GM21723 (cell line): ENCODE measurements at regions not wholly inside any gene's neighbourhood (a gene's known extent, or its start where the extent isn't known, plus 50 kb on each side); places are given as distances from the start of the nearest gene placed in this dataset.

Source experiments
- ATAC-seq: cut with Tn5 transposase; IDR thresholded peaks from one replicate; pipeline ENCODE4 v1.9.1; 2021; ENCODE audit warnings: mild to moderate bottlenecking, moderate library complexity; ENCODE audit not compliant: unreplicated experiment

DNA sequence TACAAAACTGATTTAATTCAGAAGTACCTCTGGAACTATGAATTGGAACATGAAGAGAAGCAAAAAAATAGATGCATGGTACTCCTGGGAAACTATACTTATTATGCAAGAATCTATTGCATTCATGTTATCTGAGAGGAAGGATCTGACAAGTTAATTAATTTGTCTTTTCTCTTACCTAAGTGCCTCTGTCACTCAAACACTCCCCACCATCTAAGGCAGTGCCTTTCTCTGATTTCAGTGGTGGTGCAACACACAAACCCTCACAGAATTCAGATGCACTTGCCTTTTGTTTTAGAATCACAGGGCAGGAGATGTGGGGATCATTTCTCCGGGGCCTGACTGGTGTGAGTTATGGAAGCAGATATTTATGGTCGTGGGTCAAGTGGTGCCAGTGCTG is 52.5 kb upstream of the C9orf72 start:
- ATAC-seq: no peak

DNA sequence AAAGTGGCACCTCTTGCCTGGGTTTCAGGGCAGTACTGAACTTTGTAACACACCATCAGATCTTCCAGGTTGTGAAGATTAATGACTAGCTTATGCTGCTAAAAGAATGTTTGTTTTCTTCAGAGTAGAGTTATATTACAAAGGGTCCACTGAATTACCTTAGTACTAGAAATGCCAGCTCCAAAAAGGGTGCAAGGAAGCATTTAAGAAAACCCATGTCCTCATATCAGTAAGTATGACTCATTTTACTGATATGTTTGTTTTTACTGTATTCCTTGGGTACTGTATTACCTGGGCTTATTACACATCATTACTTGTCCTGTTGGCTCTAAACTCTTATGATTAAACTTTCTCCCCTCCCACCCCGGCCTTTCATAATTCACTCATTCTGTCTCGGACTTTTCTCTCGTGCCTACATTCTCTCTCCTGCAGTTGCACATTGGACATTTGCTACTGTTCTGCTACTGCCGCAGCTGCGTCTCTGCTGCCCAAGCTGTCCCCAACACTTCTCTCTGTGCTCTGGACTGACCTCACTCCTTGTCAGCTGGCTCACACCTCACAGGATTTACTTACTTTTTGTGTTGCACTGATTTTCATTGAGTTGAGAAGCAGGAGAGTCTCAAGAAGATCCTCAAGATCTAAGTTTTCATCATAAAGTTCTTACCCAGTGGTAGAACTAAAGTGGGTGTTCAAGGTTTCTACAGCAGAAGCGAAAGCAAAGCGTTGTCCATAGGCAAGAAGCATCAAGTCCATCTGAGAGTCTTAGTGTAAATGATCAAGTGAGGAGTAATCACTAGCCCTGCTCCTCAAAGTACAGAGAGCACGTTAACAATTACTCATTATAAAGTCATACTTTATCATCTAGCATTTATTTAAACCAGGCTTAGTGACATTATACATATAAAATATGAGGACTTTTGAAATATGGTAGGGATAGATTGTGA is 53.2 kb upstream of the C9orf72 start:
- ATAC-seq: no peak

DNA sequence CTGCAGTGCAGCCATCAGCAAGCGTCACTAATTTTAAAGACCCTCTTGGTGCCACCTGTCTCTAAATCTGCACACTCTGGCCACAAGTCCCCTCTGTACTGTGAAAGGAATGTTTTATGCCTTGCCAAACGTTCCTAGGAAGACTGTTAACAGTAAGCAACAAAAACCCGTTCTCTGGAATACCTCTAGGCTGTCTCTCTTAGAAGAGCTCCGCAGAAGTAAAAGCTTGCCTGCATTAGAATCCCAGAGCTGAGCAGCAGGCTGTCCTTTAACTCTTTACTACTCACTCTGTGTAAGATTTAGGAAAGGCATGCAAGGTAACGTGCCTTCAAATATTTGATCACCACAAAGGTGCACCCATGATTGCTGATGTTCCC is 53.9 kb upstream of the C9orf72 start:
- ATAC-seq: no peak

DNA sequence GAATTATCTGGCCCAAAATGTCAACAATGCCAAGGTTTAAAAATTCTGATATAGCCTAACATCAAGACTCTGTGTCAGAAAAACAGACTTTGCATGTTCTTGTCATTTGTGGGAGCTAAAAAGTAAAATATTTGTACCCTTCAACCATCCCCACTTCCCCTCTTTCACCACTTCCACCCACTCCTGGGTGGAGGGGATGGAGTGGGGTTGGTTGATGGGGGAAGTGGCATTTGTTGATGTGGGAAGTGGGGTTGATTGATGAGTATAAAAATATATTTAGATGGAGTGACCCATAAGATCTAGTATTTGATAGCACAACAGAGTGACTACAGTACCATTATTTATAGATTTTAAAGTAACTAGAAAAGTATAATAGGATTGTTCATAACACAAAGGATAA is 55.0 kb upstream of the C9orf72 start:
- no peak for ATAC-seq

DNA sequence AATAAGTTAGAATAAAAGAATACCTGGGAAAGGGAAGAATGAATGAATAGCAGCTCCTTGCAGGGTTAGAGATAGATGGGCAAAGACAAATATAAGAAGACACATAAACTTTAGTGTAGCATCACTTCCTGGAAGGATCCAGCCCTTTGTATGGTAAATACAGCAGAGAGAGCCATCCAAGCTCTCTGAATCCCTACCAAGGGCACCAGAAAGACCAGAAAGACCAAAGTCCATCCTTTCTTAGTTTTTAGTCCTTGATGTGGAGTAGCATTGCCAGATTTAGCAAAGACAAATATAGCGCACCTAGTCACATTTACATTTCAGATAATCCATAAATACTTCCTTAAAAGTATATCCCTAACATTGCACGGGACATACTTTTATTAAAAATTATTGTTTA is 56.1 kb upstream of the C9orf72 start:
- no peak for ATAC-seq

DNA sequence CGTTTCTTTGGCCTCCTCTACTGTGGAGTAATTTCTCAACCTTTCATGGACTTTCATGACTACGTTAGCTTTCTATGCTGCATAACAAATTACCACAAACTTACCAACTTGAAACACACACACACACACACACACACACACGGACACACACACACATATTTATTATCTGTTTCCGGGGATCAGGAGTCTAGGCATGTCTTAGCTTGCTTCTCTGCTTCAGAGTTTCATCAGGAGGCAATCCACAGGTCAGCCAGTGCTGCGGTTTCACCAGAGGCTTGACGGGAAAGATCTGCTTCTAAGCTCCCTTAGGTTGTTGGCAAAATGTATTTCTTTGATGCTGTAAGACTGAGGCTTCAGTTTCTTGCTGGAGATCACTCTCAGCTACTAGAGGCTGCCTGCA is 59.0 kb upstream of the C9orf72 start:
- ATAC-seq: no peak

DNA sequence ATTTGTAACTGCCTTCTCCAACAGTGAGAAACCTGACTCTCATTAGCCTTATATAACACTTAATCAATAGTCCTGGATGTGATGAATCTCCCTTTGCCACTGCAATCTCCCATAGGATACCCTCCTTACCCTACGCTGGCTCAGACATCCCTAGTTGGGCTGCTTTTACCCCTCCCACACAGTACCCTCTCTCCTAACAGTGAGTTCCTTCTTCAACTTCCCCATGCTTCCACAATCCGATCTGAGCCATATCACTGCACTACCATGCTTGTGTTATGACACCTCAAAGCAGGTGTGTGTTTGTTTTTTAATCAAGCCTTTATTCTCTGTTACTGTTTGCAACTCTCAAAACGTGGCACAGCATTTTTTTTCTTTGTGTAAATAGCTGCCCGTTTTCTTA is 60.5 kb upstream of the C9orf72 start:
- ATAC-seq: no peak

DNA sequence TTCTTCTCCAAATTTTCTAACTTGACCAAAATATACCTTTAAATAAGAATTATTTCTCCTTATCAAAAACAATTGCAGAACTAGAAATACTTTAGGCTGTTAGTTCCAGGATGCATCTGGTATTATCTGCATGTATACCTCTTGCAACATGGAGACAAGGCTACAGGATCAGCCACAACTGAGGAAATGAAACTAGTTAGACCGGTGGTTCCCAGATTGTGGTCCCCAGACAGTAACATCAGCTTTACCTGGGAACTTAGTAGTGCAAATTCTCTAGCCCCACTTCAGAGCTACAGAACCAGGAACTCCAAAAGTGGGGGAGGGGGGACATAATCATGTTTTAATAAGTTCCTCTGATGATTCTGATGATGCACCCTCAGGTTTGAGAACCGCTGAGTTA is 61.6 kb upstream of the C9orf72 start:
- ATAC-seq: no peak

DNA sequence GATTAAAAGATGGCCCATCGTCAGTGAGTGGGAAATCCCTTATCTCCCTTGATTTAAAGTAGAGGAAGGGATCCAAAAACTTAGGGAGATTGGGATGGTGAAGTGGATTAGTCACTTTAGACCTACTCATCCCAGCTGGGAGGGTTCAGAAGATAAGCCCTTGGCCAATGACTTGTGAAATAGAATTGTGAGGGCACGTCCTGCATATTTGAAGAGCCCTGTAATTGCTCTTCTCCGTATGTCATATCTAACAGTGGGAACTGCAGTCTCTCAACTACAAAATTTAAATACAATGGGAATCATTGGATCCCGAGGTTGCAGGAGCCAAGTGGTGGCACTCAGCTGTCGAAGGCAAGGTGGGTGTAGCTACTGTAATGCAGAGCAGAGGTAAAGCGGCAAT is 65.4 kb upstream of the C9orf72 start:
- ATAC-seq: no peak

DNA sequence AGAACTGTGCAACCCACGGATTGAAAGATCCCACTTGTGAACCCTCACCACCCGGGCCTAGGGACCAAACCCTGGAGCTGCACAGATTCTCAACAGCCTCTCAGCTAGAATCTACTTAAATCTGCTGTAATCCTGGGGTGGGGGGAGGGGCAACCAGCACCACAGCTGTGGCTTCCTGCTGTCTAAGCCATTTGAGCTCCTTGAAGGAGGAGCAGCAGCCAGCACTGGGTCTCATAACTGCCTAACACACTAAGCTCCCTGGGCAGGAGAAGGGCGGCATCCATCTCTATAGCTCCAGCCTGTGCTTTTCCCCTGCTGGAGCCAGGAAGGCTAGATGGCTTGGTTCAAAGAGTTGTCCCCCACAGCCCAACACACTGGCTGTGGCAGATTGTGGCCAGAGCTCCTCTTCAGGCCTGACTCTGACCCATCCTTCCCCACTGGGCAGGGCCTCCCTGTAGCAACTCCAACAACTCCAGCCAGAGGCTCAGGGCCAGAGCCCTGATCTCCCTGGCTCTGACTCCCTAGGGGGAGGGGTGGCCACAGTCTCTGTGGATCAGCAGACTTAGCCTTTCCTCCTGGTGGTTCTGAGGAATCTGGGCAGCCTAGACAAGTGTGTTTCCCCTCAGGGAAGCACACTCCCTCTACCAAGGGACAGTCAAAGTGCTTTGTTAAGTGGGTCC is 72.0 kb upstream of the C9orf72 start:
- no peak for ATAC-seq

DNA sequence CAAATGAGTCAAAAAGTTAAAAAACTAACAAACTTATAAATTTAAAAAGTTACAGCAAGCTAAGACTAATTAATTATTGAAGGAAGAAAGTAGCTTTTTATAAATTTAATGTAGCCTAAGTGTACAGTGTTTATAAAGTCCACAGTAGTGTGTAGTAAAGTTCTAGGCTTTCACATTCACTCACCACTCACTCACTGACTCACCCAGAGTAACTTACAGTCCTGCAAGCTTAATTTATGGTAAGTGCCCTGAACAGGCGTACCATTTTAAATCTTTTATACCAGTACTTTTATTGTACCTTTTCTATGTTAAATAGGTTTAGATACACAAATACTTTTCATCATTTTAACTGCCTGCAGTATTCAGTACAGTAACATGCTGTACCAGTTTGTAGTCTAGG is 80.0 kb upstream of the C9orf72 start:
- ATAC-seq: no peak

DNA sequence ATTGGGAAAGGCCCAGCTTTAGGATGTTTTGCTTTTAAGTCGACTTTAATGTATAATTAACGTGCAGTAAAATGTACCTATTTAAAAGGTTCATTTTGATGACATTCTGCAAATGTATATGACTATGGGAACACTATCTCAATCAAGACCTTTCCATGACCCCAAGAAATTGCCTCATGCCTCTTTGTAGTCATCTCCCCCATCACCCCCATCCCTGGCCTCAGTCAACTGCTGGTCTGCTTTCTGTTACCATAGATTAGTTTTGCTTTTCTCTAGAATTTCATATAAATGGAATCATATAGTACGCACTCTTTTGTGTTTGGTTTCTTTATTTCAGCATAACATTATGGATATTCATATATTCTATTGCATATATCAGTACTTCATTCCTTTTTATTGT is 80.7 kb upstream of the C9orf72 start:
- no peak for ATAC-seq

DNA sequence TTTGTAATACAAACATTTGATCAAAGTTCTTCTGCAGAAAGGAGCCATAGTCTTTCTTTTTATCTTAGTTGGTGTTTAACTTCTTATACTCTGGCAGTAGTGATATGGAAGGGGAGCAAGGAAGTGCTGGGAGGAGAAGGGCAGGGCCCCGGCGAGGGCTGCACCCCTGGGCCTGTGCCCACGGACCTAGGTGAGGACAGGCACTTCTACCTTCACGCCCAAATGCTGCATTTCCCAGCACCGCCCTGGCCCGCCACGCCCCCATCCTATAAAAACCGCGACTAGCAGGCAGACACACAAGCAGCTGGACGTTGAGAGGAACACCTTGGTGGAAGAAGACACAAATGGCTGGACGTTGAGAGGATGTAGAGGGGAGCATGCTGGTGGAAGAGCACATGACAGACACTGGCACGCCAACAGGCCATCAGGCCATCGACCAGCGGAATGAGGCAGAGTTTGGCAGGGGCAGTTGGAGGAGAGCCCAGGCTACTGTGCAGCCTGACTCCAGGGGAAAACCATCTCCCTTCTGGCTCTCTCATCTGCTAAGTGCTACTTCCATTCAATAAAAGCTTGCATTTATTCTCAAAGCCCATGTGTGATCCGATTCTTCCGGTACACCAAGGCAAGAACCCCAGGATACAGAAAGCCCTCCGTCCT is 81.5 kb upstream of the C9orf72 start:
- ATAC-seq: no peak

DNA sequence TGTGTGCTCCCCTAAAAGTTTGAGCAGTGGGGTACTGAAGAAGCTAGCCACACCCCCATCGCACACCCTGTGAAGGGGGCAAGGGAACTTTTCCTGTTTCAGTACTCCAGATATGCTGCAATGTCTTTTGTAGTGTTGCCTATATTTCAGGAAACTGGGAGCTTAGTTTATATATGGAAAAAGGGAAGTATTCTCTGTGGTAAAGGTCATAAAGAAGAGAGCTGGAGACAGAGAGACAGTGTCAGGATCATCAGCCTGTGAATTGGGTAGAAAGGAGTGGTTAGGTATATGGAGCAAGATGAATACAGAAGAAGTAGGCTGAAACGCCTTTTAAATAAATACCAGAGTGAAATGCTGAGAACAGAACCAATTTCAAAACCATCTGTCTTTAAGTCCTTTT is 82.2 kb upstream of the C9orf72 start:
- ATAC-seq: no peak

DNA sequence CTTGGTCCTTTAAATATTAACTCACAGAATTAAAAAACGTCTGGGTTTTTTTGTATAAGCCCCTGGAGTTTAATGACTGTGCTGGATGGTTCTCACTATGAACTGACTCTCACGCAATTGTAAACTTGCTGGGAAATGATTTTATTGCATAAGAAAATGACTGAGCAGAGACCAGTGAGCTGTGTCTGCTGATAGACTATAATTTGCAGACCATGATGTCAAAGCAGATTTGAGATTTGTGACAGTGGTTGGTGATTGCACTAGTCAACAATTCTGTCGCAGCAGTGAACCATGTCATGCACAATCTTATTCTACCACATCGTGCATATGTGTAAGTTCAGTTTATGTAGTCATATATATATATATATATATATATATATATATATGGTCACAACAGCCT is 85.7 kb upstream of the C9orf72 start:
- no peak for ATAC-seq

DNA sequence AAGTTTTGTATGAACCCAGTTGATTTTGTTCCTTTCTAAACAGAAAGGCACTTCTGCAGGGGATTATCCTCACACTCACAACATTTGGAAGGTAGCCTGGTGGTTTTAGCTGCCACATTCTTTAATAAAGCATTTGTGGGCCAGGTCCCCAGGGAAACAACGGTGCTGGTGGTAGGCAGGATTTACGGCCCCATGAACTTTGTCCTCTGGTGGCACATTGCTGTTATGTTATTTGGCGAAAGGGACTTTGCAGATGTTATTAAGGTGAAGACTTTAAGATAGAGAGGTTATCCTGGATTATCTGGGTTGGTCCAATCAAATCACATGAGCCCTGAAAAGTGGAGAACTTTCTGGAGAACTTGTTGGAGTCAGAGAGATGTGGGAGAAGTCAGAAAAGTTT is 86.3 kb upstream of the C9orf72 start:
- no peak for ATAC-seq

DNA sequence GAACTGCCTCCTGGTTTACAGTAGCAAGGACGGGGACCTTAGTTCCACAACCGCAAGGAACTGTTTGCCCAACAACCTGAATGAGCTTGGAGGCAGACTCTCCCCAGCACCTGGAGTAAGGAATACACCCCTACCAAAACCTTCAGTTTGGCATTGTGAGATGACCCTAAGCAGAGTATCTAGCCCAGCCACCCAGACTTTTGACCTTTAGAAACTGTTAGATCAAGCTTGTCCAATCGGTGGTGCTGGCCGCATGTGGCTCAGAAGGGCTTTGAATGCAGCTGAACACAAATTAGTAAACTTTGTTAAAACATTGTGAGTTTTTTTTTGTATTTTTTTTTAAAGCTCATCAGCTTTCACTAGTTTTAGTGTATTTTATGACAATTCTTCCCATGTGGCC is 86.9 kb upstream of the C9orf72 start:
- ATAC-seq: no peak

DNA sequence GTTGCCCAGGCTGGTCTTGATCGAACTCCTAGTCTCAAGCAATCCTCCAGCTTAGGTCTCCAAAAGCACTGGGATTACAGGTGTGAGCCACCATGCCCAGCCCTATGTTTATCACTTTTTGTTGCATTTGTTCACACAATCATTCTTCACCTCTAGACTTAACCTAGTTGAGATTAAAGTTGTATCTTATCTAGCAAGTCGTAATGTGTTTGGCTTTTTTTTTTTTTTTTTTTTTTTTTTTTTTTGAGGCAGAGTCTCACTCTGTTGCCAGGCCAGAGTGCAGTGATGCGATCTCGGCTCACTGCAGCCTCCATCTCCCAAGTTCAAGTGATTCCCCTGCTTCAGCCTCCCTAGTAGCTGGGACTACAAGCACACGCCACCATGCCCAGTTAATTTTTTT is 90.2 kb upstream of the C9orf72 start:
- no peak for ATAC-seq

DNA sequence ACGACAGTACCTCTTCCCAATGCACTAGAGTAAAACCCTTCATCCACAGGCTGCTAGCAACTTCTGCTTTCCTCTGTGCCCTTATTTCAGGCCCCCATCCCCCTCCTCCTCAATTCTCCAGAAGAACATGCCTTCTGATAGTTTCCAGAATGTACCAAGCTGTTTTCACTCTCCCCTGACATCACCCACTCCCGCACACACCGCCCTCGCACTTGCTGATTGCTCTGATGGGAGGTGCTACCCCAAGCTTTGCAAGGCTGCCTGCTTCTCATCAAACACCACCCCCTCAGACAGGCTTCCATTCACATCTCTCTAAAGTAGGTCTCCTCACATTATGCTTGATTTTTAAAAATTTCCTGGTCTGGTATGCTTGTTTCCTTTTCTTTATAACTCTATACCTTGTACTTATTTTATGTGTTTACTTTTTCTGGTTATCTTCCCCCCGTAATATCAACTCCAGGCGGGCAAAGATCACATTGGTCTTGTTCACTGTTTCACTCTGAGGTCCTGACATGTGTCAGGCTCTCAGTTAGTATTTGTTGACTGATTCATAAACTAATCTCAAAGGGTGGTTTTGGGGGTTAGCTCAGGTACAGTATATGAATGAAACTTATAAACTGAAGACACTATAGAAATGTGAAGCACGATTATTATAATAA is 91.0 kb upstream of the C9orf72 start:
- no peak for ATAC-seq

DNA sequence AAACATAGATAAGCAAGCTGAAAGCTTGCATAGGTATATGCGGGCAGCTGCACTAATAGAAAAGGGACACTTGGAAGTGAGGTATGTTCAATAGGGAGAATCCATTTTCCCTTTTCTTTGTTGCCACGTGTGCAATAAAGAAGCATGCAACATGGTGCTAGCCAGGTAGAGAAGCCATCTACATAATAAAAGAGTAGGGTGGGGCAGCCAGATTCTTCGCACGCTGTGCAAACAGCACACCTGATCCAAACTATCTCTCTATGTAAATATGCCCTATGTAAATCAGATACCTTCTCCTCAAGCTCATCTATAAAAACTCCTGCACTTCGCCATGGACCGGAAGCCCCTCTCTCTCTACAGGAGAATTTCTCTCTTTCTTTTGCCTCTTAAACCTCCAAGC is 91.9 kb upstream of the C9orf72 start:
- no peak for ATAC-seq

DNA sequence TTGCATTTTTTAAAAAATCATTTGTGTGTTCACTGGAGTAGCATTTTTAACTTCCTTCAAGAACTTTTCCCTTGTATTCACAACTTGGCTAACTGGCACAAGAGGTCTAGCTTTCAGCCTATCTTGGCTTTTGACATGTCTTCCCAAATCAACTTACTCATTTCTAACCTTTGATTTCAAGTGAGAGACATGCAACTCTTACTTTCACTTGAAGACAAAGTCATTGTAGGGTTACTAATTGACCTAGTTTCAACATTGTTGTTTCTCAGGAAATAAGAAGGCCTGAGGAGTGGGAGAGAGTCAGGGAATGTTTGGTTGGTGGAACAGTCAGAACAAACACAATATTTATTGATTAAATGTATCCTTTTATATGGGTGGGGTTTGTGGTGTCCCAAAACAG is 95.0 kb upstream of the C9orf72 start:
- ATAC-seq: no peak
